HG02852 (cell line): ENCODE measurements at regions not wholly inside any gene's neighbourhood (a gene's known extent, or its start where the extent isn't known, plus 50 kb on each side); places are given as distances from the start of the nearest gene placed in this dataset.

Experiments
- ATAC-seq: cut with Tn5 transposase; IDR thresholded peaks from one replicate; pipeline ENCODE4 v1.9.1; 2021; ENCODE audit warnings: mild to moderate bottlenecking, moderate library complexity; ENCODE audit not compliant: unreplicated experiment

DNA sequence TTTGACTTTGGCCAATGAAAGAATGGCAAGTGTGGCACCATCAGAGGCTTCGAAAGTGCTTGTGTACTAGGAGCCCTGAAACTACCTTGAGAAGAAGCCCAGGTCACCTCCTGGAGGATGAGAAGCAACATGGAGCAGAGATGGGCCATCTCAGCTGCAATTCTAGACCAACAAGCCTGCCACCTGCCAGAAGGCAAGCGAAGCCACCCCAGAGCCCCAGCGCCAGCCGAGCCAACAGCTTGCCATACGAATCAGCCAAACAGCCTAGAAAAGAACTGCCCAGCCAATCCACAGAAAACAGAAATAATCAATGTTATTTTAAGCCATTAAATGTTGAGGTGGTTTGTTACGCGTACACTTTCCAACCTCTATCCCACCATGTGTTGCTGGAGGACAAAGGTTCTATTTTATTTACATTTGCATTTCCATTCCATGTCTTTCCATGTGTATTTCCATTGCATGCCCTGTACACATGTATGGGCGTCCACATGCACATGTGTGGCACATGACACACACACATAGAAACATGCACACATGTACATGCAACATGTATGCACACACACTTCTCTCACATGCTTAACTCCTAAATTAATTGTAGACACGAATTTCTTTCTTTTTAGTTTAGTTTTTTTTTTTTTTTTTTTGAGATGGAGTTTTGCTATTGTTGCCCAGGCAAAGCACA, 144.3 kb upstream of the TNRC6C start:
- no peak for ATAC-seq

DNA sequence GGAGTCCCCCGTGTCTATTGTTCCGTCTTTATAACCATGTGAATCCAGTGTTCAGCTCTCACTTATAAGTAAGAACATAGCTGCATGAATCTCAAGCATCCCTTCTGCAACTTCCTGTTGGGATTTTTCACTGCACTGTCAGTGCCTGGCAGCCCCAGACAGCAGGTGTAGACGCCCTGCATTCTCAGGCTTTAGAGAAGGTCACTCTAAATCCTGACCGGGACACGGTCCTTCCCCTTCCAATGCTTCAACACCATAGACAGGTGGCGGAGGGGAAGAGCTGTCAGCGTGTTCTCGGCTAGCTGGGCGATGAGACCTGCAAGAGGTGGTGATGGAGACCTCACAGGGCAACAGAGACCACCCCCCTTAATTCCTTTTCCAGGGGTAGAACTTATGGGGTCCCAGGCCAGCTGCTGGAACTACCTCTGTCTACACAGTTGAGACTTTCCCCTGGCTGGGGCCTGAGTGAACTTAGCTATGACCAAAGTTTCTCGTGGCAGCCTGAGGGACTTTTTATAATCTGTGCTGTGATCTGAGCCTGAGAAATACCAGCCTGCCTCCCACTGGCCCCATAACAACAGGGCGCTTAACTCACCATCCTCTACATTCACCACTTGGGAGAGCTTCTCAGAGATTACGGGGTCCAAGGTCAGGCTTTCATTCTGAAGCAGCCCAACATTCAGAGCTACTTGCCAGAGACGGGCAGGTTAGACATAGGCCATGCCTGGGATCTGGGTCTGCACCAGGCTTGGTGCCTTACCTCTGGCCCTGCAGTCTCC, 143.2 kb upstream of the TNRC6C start:
- no peak for ATAC-seq

DNA sequence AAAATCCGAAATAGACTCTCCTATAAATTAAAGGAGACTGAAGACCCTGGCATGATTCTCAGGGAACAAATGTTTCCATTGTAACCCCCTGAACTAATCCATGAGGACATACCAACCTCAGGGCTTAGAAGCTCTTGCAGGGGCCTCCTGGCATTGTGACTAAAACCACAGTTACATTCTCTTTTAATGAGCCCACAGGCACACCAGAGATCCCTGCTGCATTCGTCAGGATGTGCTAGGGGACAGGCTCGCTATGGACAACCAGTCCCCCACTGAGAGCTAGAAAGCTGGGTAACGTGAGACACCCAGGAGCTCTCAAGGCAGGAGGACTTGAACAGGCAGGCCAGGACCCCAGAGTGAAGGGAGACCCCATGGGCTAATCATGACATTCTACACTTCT, 140.6 kb upstream of the TNRC6C start:
- no peak for ATAC-seq

DNA sequence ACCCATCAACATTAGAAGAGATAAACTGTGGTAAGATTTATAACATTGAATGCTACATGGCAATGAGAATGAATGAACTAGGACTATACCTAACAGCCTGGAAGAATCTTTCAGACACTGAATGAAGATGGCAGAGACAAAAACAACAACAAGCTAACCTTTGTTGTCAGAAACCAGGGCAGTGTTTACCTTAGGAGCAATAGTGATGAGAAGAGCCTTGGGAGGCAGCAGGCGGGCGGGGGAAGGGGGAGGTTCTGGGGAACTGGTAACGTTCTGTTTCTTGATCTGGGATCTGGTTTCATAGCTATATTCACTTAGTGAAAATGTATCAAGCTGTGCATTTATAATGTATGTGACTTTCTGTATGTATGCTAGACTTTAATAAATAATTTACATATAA, 139.0 kb upstream of the TNRC6C start:
- no peak for ATAC-seq

DNA sequence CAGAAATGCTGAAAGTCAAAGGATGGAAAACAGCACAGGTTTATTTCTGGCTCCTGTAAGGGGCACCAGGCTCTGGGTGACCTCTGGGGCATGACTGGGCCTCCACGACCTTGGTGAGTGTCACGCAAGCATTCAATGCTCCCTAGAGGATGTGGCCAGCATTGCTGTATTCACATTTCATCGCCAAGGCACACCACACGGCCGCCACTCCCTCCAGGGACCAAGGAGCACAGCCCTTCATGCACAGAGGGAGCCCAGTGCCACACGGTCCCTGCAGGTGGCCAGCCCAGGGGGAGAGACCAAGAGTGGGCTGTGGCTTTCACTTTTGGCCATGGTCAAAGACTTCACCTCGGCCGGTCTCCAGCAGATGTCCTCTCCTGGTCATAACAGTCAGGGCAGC, 137.4 kb upstream of the TNRC6C start:
- no peak for ATAC-seq

DNA sequence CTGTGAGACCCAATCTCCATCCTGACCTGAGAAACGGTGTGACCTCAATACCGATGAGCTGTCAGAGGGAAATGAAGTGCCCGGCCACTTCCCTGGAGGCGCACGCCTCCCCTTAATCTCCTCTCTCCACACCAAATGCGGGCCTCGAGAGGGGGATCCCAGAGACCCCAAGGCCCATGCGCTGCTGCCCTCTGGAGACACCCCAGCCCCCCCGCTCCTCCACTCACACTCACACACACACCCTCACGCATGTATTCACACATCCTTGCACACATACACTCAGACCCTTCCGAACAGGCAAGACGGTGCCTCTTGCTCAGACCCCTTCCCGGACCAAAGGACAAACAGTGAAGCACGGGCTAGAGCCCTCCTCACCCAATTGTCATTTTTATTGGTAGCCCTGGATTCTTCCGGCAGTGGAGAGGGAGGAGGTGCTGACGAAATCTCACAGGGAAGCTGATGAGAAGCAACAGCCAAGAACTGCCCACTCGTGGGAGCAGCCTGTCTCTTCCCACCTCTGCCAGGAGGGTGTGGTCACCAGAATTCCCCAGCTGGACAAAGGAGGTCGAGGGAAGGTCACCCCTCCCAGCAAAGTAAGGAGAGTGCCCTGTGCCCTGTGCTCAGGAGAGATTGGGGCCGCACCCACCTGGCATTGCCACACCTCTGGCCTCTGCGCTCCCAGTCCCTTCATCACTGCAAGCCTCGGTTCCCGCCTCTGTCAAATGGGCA, 136.0 kb upstream of the TNRC6C start:
- ATAC-seq, result no peak

DNA sequence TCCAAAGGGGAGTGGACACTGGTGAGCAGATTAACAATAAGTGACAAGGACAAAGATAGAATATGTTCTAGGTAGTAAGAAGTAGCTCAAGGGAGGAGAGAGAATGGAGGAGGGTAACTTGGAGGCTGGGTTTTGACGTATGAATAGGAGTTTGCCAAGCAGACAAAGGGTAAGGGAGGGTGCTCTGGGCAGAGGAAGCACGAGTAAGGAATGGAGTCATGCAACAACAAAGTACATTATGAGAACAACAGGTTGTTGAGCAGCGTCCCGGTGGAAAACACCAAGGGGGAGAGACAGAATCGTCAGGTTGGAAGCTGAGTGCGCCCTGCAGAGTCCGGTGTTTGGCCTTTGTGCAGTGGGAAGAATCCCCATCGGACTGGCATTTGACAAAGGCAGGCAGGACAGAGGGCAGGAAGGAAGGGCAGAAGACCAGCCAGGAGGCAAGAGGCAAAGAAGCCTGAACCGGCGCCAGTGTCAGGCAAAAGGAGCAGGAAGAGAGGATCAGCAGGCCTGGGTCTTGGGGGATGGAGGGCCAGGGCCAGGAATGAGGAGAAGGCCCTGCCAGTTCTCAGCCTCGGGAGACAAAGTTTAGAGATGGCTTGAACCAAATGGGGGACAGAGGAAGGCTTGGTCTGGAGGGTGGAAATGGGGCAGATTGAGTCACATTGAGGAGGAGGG, 134.3 kb upstream of the TNRC6C start:
- no peak for ATAC-seq

DNA sequence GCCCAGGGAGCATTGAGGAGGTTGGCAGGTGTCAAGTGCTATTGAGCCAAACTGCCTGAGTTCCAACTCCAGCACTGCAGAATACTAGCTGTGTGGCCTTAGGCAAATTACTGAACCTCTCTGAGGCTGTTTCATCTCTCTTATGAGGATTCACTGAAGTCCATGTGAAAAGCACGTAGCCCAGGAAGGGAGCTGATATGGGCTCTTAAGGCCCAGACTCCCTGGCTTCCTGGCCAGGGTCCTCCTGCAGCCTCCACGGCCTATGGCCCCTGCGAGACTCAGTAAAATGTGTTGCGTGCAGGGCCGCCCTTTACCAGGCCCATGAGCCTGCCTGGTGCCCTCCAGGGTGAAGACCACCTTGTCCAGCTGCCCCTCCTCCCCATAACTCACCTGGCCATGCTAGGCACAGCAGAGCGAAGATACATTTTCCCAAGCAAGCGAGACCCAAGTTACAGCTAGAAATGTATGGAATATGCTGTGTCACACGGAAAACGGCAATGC, 133.7 kb upstream of the TNRC6C start:
- no peak for ATAC-seq

DNA sequence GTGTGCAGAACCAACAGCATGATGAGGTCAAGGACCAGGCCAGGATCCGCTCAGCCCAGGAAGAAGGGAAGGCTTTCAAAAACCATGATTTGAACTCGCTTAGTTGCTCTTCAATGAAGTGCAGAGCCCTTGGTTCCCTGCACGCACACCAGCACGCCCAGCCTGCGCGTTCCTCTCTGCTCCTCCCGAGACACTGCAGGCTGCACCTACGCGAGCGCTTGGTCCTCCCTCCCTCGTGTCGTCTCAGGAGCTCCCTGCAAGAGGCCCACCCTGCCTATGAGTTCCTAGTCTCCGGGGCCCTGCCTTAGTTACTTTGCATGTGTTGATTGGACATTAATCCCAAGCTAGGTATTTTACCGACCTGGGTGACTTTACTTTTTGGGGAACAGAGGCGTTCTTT, 132.9 kb upstream of the TNRC6C start:
- no peak for ATAC-seq

DNA sequence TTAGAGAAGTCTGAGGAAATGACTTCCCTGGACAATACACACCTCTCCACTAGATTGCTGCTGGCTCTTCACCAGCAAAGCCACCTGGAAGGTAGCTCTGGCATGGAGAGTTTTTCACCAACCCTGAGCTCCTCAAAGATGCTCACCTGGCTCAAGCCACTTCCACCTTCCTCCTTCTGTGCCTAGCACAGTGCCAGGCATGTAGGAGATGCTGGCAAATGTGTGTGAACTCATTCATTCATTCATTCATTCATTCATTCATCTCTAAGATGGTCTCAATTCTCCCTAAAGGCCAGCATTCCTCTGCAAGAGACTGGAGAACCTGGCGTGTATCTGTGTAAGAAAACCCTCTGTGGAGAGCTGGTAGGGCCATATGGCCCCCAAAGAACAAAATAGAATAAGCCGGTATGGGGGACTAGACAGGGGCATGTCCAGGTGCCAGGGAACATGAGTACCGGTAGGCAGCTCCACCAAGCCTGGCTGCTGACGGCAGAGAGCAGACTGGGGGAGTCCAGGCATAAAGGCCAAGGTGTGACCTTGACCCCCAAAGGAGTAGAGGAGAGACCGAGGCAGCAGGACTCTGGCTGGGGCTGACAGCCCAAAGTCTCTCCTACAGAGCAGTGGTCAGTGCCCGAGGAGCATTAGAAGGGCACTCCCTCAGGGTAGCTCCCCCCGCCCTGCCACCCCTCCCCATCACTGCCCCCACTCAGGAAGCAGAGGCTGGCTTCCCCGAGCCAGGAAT, 132.2 kb upstream of the TNRC6C start:
- ATAC-seq, result no peak

DNA sequence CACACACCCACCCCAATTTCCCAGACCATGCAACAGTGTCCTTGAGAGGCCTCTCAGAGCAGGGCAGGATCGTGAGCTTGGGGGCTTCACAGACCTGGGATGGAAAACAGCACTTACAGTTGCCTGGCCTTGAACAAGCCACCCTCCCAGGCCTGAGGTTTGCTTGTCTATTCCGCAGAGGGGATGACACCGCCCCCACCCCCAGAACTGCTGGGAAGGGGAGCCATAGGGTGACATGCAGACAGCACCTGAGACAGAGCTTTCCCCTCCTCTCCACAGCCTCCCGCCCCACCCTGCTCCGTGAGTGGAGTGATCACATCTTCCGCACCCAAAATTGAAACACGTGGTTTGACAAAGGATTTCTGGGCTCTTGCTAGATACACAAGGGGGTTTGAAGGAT, 131.5 kb upstream of the TNRC6C start:
- ATAC-seq, result no peak

DNA sequence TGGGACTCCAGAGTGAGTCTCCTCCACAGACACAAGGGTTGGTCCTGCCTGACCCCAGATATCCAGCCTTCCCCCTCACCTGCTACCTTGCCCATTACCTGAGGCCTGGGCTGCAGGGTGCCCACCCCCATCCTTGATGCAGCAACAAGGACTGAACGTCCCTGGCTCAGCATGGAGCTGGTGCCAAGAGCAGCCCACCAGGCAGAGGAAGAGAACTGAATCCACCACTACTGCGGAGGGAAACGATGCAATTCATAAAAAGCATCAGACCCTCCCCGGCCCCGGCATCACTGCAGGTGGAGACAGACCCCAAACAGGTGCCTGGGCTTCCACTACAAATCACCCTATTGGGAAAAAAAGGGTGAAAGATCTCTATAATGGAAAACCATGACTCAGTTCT, 131.0 kb upstream of the TNRC6C start:
- ATAC-seq, result no peak

DNA sequence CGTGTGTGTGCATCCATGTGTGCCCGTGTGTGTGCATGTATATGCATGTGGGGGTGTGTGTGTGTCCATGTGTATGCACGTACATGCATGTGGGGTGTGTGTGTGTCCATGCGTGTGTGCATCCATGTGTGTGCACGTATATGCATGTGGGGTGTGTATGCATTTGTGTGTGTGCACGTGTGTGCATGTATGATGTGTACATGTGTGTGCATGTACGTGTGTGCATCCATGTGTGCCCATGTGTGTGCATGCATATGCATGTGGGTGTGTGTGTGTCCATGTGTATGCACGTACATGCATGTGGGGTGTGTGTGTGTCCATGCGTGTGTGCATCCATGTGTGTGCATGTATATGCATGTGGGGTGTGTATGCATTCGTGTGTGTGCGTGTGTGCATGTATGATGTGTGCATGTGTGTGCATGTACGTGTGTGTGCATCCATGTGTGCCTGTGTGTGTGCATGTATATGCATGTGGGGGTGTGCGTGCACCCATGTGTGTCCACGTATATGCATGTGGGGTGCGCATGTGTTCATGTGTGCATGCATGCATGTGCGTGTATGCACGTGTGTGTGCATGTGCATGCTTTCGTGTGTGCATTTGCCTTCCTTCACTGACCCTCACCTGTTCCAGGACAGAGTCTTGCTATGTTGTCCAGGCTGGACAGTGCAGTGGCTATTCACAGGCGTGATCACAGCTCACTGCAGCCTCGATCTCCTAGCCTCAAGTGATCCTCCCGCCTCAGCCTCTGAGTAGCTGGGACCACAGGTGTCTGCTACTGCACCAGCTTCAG, 129.6 kb upstream of the TNRC6C start:
- no peak for ATAC-seq

DNA sequence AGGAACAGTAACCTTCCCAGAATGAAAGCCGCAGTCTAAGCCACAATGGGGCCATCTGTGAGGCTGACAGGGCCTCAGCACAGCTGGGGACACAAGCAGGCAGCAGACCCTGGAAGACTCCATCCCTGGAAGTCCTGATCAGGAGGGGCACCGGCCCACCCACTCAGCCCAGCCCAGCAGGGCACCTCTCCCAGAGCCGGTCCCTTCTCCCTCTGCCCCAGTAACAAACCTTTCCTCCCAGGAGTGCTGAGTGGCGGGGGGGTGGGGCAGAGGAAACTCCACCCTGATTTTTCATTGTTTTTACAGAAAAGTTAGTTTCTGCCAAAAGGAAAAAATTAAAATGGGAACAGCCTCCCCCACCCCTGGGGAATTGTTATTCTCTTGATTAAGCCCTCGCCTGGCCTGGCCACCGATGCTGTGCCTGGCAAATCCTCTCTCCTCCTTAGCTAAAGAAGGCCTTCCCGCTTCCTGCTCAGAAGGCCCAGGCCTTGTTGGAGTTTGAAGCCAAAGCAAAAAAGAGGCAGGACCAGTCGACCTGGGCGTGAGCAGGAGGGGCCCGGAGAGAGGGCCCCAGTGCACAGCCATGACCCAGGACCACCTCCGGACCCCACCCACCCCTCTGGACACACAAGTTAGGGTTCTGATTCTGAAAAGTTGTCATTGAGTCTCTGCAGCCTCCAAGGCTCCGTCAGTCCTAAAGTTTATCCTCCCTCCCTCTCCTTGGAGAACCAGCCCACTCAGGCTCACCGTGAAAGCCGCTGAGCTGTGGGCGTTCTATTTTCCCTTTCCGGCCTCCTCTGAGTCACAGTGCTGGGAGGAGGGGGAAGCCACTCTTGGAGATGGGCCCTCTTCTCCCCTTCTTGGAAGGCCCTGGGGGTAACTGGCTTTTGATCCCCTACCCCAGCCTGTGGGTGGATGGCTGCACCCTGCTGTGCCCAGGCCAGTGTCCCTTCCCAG, 128.4 kb upstream of the TNRC6C start:
- no peak for ATAC-seq

DNA sequence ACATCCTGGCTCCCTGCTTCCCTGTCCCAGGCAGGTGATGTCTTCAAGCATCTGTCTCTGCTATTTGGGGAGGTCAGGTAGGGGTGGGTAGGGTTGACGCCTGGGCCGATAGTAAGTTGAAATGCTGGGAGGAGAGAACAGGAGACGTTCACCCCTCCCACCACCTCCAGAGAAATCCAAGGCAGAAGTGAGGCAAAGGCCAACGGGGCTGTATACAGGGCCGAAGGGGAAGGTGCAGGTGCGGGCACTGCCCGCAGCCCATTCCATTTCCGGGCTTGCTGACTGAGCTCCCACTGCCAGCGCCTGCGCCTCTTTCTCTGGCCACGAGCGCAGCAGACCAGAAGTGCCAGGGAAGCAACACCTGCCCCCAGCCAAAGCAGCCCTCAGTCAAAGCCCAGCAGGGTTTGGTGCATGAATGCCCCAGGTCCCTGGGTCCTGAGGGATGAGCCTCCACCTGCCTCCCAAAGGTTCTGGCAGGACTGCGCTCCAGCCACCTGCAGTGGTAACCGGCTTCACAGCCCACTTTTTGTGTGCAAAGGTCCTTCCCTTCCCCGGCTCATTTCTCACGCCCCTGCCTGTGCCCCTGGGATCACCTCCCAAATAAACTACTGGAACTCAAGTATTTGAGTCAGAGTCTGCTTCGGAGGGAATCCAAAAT, 127.6 kb upstream of the TNRC6C start:
- no peak for ATAC-seq

DNA sequence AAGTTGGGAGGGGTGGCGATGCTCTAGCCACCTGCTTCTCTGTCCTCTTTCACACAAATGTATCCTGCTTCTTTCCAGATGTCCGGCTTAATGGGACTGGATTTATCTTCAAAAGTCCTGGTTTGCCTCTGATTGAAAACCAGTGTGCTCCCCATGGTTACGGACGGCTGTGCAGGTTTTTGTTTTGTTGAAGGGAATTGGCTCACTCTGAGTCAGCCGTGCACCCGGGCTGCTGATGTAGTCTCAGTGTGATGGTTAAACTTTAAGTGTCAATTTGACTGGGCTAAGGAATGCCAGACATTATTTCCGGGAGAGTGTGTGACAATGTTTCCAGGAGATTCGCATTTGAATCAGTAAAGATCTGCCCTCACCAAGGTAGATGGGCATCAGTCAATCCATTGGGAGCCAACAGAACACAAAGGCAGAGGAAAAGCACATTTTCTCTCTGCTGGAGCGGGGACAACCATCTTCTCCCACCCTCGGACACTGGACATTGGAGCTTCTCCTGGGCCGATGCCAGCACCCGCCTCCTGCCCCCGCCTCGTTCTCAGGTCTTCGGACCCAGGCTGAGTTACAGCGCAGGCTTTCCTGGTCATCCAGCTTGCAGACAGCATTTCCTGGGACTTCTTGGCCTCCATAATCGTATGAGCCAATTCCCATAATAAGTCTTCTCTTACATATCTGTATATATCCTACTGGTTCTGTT, 126.9 kb upstream of the TNRC6C start:
- ATAC-seq, result no peak

DNA sequence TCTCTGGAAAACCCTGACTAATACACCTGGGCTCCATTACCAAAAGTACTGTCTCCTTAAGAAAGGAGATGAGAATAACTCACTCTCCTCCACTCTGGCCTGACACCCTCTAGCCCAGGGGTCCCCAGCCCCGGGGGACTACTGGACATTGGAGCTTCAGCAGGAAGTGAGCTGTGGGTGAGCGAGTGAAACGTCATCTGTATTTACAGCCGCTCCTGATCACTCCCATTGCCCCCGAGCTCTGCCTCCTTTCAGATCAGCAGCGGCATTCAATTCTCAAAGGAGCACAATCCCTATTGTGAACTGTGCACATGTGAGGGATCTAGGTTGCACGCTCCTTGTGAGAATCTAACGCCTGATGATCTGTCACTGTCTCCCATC, 126.3 kb upstream of the TNRC6C start:
- ATAC-seq, result no peak

DNA sequence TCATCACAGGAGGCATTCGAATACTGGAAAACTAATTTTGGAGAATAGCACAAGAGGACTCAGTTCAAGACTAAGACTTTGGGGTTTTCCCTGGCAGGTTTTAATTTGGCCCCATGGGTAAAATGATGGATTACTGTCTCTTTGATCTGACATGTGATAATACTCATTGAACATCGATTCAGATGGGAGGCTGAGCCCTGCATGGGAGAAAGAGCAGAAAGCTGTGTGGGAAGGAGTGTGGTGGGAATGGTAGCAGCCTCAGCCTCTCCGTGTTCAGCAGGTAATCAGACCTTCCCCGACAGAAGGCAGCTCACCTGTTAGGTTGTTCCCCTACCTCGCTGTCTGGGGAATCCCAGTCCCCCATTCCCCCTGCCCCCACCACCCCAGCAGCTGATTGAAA, 124.7 kb upstream of the TNRC6C start:
- ATAC-seq, result no peak
